Loucy (cell line): ENCODE measurements at regions not wholly inside any gene's neighbourhood (a gene's known extent, or its start where the extent isn't known, plus 50 kb on each side); places are given as distances from the start of the nearest gene placed in this dataset.

Source experiments
- EZH2phosphoT487 ChIP-seq: fragments of 200-600 bp; IDR thresholded peaks from 2 replicates; pipeline ENCODE4 v1.6.1; 2018; ENCODE audit warnings: antibody characterized with exemption, mild to moderate bottlenecking, moderate library complexity, borderline replicate concordance
- TF ChIP-seq, protein P1 (sequence below): fragments of 200-600 bp; sonication (generic); conservative IDR thresholded peaks from 2 replicates; pipeline ENCODE4 v1.5.1; 2014; ENCODE audit warnings: mild to moderate bottlenecking, antibody characterized with exemption, low read length

DNA sequence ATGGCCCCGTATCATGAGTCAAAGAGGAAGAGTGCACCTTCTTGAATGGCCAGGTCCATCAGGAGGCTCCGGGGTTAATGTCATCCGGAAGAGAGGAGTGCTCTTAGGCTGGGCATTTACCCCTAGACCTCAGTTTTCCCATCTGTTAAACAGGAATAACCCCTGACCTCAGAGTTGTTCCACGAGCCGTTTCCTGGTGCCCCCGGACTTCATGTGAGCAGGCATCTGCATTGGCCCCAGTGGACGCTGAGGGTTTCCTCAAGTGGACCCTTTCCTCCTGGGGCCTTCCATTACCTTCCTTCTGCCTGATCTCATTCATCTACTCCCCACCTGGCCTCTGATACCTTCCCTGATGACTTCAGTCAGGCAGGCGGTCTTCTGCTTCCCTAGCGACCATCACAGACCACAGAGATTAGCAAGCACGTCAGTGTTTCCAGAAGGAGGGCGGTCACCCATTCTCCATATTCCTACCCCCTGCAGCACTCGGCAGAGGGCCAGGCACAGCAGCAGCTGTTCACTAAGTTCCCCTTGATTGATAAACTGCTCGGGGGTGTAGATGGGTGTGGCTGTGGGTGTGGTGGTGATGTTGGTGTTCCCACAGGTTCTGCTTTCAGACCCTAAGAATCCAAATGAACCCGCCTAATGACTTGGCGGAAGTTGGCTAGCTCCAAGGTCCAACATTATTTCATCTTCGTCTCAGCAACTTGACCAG is 346.6 kb upstream of the TNRC6C start:
- TF ChIP-seq EZH2phosphoT487 = no peak
- TF ChIP-seq, protein P1, sequence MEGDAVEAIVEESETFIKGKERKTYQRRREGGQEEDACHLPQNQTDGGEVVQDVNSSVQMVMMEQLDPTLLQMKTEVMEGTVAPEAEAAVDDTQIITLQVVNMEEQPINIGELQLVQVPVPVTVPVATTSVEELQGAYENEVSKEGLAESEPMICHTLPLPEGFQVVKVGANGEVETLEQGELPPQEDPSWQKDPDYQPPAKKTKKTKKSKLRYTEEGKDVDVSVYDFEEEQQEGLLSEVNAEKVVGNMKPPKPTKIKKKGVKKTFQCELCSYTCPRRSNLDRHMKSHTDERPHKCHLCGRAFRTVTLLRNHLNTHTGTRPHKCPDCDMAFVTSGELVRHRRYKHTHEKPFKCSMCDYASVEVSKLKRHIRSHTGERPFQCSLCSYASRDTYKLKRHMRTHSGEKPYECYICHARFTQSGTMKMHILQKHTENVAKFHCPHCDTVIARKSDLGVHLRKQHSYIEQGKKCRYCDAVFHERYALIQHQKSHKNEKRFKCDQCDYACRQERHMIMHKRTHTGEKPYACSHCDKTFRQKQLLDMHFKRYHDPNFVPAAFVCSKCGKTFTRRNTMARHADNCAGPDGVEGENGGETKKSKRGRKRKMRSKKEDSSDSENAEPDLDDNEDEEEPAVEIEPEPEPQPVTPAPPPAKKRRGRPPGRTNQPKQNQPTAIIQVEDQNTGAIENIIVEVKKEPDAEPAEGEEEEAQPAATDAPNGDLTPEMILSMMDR = no peak
